CD4-positive, CD25-positive, alpha-beta regulatory T cell (primary cell): ENCODE measurements at regions not wholly inside any gene's neighbourhood (a gene's known extent, or its start where the extent isn't known, plus 50 kb on each side); places are given as distances from the start of the nearest gene placed in this dataset.

Experiments
- ATAC-seq, 2 donors: fragments of 150-1000 bp; cut with Tn5 transposase; one replicate each; pipeline ENCODE4 v1.10.0; 2021; ENCODE audit warnings: low read depth in 2 of 2, moderate number of reproducible peaks in 2 of 2, moderate library complexity in 1 of 2
- DNase-seq, 3 donors: peaks; one replicate each; pipeline versions ENCODE4 v3.0.0 to v3.0.0-alpha.2; 2012 to 2022; ENCODE audit warnings: mixed read lengths in 1 of 3
- H3K27ac ChIP-seq: one replicate; pipeline ENCODE4 v1.7.0; 2013; ENCODE audit warnings: mild to moderate bottlenecking, low read length; ENCODE audit not compliant: insufficient read depth, poor library complexity, severe bottlenecking
- H3K27me3 ChIP-seq: one replicate; pipeline ENCODE4 v1.7.0; 2013; ENCODE audit warnings: low read length; ENCODE audit not compliant: control insufficient read depth, insufficient read depth
- H3K36me3 ChIP-seq: one replicate; pipeline ENCODE4 v1.7.0; 2013; ENCODE audit warnings: mild to moderate bottlenecking, low read length, moderate library complexity; ENCODE audit not compliant: control insufficient read depth, insufficient read depth
- H3K4me1 ChIP-seq: 2 replicates; pipeline ENCODE4 v1.7.0; 2013; ENCODE audit warnings: mild to moderate bottlenecking, low read length; ENCODE audit not compliant: insufficient read depth, control insufficient read depth, poor library complexity, severe bottlenecking
- H3K4me3 ChIP-seq: one replicate; pipeline ENCODE4 v1.7.0; 2013; ENCODE audit warnings: low read depth, mild to moderate bottlenecking, low read length, moderate library complexity
- H3K9me3 ChIP-seq, 2 experiments: 1 replicate in 1 of 2; 2 replicates in 1 of 2; pipeline ENCODE4 v1.7.0; 2013; ENCODE audit warnings: low read length in 2 of 2, mild to moderate bottlenecking in 1 of 2, moderate library complexity in 1 of 2; ENCODE audit not compliant: control insufficient read depth in 2 of 2
- H3K27ac Mint-ChIP-seq, 3 donors: one replicate each; pipeline ENCODE4 v1.8.0; 2020 to 2022; ENCODE audit warnings: mild to moderate bottlenecking in 3 of 3, mixed read lengths in 3 of 3, moderate library complexity in 2 of 3
- H3K27me3 Mint-ChIP-seq: one replicate; pipeline ENCODE4 v1.8.0; 2022; ENCODE audit warnings: mild to moderate bottlenecking, mixed read lengths
- H3K36me3 Mint-ChIP-seq: one replicate; pipeline ENCODE4 v1.8.0; 2020; ENCODE audit warnings: mixed read lengths
- H3K4me1 Mint-ChIP-seq, 4 donors: one replicate each; pipeline ENCODE4 v1.8.0; 2020 to 2022; ENCODE audit warnings: mixed read lengths in 4 of 4, mild to moderate bottlenecking in 1 of 4
- H3K4me3 Mint-ChIP-seq, 4 donors: one replicate each; pipeline ENCODE4 v1.8.0; 2020 to 2022; ENCODE audit warnings: mild to moderate bottlenecking in 4 of 4, mixed read lengths in 4 of 4, moderate library complexity in 3 of 4
- H3K9me3 Mint-ChIP-seq, 7 donors: one replicate each; pipeline ENCODE4 v1.8.0; 2020 to 2022; ENCODE audit warnings: mixed read lengths in 7 of 7, mild to moderate bottlenecking in 3 of 7, moderate library complexity in 2 of 7

DNA sequence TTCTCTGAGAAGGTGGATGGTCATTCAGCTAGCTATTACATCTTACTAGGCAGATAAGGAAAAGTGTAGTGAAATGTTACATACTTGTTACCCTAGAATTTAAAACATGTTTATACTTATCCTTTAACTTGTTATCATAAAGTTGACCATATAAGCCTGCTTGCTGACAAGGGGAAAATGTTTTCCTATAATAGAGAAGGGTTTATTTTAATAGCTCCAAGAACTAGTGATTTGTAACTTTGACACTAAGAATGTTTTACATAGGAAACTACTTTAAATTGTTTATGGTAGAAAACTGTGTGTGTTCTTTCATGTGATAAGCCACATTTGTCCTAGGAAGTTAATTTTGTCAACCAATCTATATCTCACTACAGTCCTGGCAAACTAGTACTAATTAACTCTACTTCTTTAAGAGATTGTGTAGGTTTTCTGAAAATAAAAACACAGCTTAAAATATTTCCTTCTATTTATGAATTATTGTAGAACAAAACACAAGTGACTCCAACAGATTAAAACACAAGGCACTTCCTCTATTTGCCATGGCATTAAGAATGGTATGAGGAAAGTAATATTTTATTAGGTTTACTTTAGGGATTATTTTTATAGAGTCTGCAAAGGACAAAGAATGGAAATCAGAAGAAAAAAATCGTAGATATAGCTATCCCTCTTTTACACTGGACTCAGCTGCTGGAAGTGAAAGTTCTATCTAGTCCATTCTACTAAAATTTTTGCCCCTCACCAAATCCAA, 233.3 kb upstream of the NBEA start:
- ATAC-seq (no peak), DNase-seq (no peak)
- no peaks in the 10 kb centered on the region for H3K9me3 ChIP-seq
- Mint-ChIP-seq H3K9me3 (peaks cover 0 to 17% (median 3%) of the 10 kb centered on the region in 7 donors), H3K27me3 (no peaks in the 10 kb centered on the region), H3K36me3 (no peaks in the 10 kb centered on the region), H3K4me1 (no peaks in the 10 kb centered on the region), H3K4me3 (no peak overlapping the region), H3K27ac (no peak overlapping the region)
- H3K4me3 ChIP-seq: no peak overlapping the region
- H3K36me3 ChIP-seq: no peaks in the 10 kb centered on the region
- no peaks in the 10 kb centered on the region for H3K27me3 ChIP-seq
- no peak overlapping the region for H3K27ac ChIP-seq
- no peaks in the 10 kb centered on the region for H3K4me1 ChIP-seq

DNA sequence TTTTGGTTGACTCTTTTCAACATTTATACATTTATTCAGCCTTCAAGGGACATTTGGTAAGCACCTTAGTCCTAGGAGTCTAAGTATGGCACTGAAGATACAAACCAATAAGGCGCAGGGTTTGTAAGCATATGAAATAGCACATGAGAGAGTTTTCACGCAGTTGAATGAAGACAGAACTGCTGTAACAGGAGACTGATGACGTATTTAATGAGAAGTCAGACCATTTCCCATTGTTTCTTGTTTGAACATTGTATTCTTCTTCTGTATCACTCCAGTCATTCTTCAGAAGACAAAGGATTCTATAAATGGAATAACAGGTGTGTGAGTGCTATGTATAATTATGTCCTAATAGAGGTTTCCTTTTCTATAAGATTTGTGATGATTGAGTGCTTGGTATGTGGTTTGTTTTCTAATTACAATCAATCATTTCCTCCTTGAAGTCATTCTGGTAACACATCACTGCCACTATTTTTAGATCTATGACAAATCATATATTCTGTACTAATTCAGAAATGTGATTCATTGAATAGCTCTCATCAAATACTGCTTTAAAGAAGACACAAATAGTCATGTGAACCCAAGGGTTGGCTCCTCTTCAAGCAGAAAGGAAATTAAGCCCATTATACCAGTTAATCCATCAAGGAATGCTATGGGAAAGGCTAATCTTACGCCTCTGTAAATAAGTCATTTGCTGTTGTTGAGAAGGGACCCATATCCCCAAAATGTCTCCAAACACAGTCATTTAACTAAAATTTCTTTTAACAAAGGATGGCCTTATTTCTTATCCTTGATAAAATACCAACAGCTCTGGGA, 222.8 kb upstream of the NBEA start:
- Mint-ChIP-seq H3K36me3 (no peaks in the 10 kb centered on the region), H3K4me1 (no peaks in the 10 kb centered on the region), H3K9me3 (peaks cover 0 to 10% (median 3%) of the 10 kb centered on the region in 7 donors), H3K27ac (no peak overlapping the region), H3K27me3 (no peaks in the 10 kb centered on the region), H3K4me3 (no peak overlapping the region)
- no peak for DNase-seq
- peaks cover 0 to 2% of the 10 kb centered on the region in 2 experiments for H3K9me3 ChIP-seq
- H3K36me3 ChIP-seq: no peaks in the 10 kb centered on the region
- H3K4me1 ChIP-seq: no peaks in the 10 kb centered on the region
- H3K27ac ChIP-seq: no peak overlapping the region
- no peak for ATAC-seq
- no peak overlapping the region for H3K4me3 ChIP-seq
- H3K27me3 ChIP-seq: no peaks in the 10 kb centered on the region

DNA sequence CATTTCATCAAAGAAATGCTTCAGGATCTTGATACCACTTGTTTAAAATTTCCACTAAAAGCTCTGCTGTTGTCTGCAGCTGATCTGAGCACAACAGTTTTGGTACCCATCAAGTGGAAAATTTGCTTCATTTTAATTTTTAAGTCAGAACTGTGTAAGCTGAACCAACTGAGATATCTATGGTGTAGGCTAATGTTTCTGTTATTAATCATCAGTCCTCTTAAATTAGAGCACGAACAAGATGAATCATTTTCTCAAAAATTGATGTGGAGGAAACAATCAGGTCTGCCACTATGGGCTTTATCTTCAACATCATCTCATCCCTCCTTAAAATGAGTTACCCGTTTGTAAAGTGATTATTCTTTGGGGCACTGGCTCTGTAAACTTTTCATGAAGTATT, 221.5 kb upstream of the NBEA start:
- Mint-ChIP-seq H3K4me3 (no peak overlapping the region), H3K36me3 (no peaks in the 10 kb centered on the region), H3K27me3 (no peaks in the 10 kb centered on the region), H3K4me1 (no peaks in the 10 kb centered on the region), H3K27ac (no peak overlapping the region), H3K9me3 (peaks cover 0 to 10% (median 3%) of the 10 kb centered on the region in 7 donors)
- ATAC-seq (no peak), DNase-seq (no peak)
- Histone ChIP-seq H3K27ac (no peak overlapping the region), H3K9me3 (peaks cover 0 to 2% of the 10 kb centered on the region in 2 experiments), H3K4me1 (no peaks in the 10 kb centered on the region), H3K27me3 (no peaks in the 10 kb centered on the region), H3K4me3 (no peak overlapping the region), H3K36me3 (no peaks in the 10 kb centered on the region)

GRCh38 chr13:34721631-34722595, 220.2 kb upstream of the NBEA start:
- Histone ChIP-seq H3K27me3 (no peaks in the 10 kb centered on the region), H3K4me1 (no peaks in the 10 kb centered on the region), H3K27ac (no peak overlapping the region), H3K9me3 (peaks cover 0 to 2% of the 10 kb centered on the region in 2 experiments), H3K4me3 (no peak overlapping the region), H3K36me3 (no peaks in the 10 kb centered on the region)
- DNase-seq (no peak), ATAC-seq (no peak)
- Mint-ChIP-seq H3K9me3 (peaks cover 0 to 10% (median 2%) of the 10 kb centered on the region in 7 donors), H3K27me3 (no peaks in the 10 kb centered on the region), H3K4me3 (no peak overlapping the region), H3K4me1 (no peaks in the 10 kb centered on the region), H3K36me3 (no peaks in the 10 kb centered on the region), H3K27ac (no peak overlapping the region)

DNA sequence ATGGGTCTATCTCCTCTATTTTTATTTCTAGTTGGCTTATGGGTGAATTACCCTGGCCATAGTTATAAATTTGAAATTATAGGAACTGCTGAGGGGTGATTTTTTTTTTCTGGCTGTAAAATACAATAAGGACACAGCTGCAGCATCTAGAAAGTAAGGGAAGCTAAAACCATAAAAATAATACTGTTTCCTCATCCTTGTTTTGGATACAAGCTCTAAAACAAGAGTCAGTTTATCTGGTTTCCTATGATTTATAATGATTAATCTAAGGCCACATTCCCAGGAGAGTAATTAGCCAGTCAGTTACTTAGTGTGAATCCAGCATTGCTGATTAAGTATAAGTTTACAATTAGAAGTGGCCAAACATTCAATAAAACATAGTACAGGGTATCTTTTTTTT, 219.1 kb upstream of the NBEA start:
- ATAC-seq (no peak), DNase-seq (no peak)
- H3K4me1 Mint-ChIP-seq: no peaks in the 10 kb centered on the region
- H3K36me3 Mint-ChIP-seq: no peaks in the 10 kb centered on the region
- H3K9me3 Mint-ChIP-seq: peaks cover 0 to 10% (median 2%) of the 10 kb centered on the region in 7 donors
- Histone ChIP-seq H3K4me3 (no peak overlapping the region), H3K27me3 (no peaks in the 10 kb centered on the region), H3K9me3 (peaks cover 0 to 2% of the 10 kb centered on the region in 2 experiments), H3K4me1 (no peaks in the 10 kb centered on the region), H3K36me3 (no peaks in the 10 kb centered on the region), H3K27ac (no peak overlapping the region)
- H3K27ac Mint-ChIP-seq: no peak overlapping the region
- no peak overlapping the region for H3K4me3 Mint-ChIP-seq
- H3K27me3 Mint-ChIP-seq: no peaks in the 10 kb centered on the region

- DNase-seq (no peak), ATAC-seq (no peak)
- Histone ChIP-seq H3K36me3 (no peaks in the 10 kb centered on the region), H3K9me3 (no peaks in the 10 kb centered on the region), H3K27ac (no peak overlapping the region), H3K4me1 (no peaks in the 10 kb centered on the region), H3K4me3 (no peak overlapping the region), H3K27me3 (no peaks in the 10 kb centered on the region)
- Mint-ChIP-seq H3K36me3 (no peaks in the 10 kb centered on the region), H3K4me1 (no peaks in the 10 kb centered on the region), H3K4me3 (no peak overlapping the region), H3K27ac (no peak overlapping the region), H3K9me3 (peaks cover 2 to 14% (median 5%) of the 10 kb centered on the region in 7 donors), H3K27me3 (no peaks in the 10 kb centered on the region)
These were observed 211.1 kb upstream of the NBEA start for GRCh38 chr13:34730961-34731360.

DNA sequence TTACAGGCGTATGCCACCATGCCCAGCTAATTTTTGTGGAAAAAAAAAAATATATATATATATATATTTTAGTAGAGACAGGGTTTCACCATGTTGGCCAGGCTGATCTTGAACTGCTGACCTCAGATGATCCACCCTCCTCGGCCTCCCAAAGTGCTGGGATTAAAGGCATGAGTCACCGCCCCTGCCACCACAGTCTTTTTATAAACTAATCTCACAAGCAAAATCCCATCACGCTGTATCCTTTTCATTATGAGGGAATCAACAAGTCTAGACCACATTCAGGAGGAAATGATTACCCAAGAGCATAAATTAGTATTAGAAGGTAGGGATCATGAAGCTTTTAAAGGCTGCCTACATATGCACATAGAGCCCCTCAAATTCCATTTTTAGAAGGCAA, 210.6 kb upstream of the NBEA start:
- no peaks in the 10 kb centered on the region for H3K36me3 ChIP-seq
- no peaks in the 10 kb centered on the region for H3K4me1 ChIP-seq
- H3K27ac ChIP-seq: no peak overlapping the region
- H3K4me1 Mint-ChIP-seq: no peaks in the 10 kb centered on the region
- no peaks in the 10 kb centered on the region for H3K27me3 Mint-ChIP-seq
- no peaks in the 10 kb centered on the region for H3K27me3 ChIP-seq
- H3K9me3 Mint-ChIP-seq: peaks cover 2 to 14% (median 7%) of the 10 kb centered on the region in 7 donors
- no peaks in the 10 kb centered on the region for H3K9me3 ChIP-seq
- no peak overlapping the region for H3K4me3 ChIP-seq
- no peak overlapping the region for H3K4me3 Mint-ChIP-seq
- no peak for DNase-seq
- no peak overlapping the region for H3K27ac Mint-ChIP-seq
- H3K36me3 Mint-ChIP-seq: no peaks in the 10 kb centered on the region
- ATAC-seq: no peak
